Testis (tissue), 2 donors: ENCODE measurements at regions not wholly inside any gene's neighbourhood (a gene's known extent, or its start where the extent isn't known, plus 50 kb on each side); places are given as distances from the start of the nearest gene placed in this dataset.

Experiments
- DNase-seq: peaks from one replicate; pipeline ENCODE4 v3.0.0-alpha.2; 2019
- H3K27ac ChIP-seq, 2 donors: fragments of 200-600 bp; sonication (generic); one replicate each; pipeline ENCODE4 v1.5.1; 2019
- H3K27me3 ChIP-seq: fragments of 200-600 bp; sonication (generic); one replicate; pipeline ENCODE4 v1.5.1; 2019
- H3K36me3 ChIP-seq: fragments of 200-600 bp; sonication (generic); one replicate; pipeline ENCODE4 v1.5.1; 2017; ENCODE audit warnings: low read depth; ENCODE audit errors: missing control alignments
- H3K4me1 ChIP-seq: fragments of 200-600 bp; sonication (generic); one replicate; pipeline ENCODE4 v1.5.1; 2019
- H3K4me3 ChIP-seq, 2 donors: fragments of 200-600 bp; sonication (generic); one replicate each; pipeline ENCODE4 v1.5.1; 2017 to 2019
- H3K9me3 ChIP-seq: fragments of 200-600 bp; sonication (generic); one replicate; pipeline ENCODE4 v1.5.1; 2017
- CTCF ChIP-seq, 3 experiments: fragments of 450-650 bp in 2 of 3; fragments of 200-600 bp in 1 of 3; sonication (generic) in 1 of 3; IDR thresholded peaks; one replicate each; pipeline ENCODE4 v1.5.1; 2016 to 2019; ENCODE audit warnings: antibody characterized with exemption in 3 of 3, mild to moderate bottlenecking in 2 of 3, moderate library complexity in 1 of 3
- POLR2A ChIP-seq: fragments of 450-650 bp; IDR thresholded peaks from one replicate; pipeline ENCODE4 v1.6.1; 2017; ENCODE audit warnings: antibody characterized with exemption, mild to moderate bottlenecking, moderate library complexity
- WGBS, 2 donors: methylation state at CpG; one replicate each; pipeline ENCODE4 v1.1.5; 2018; 5-methylcytosine and 5-hydroxymethylcytosine counted together
- intact Hi-C: fragments of 100-400 bp; cut with DNase I; formaldehyde crosslinking; loops from one replicate; pipeline ENCODE4 v1.15.1; 2023; ENCODE audit warnings: low total_unique reads

GRCh38 chr11:95335989-95336388 lies 105.0 kb upstream of the SESN3 start:
- intact Hi-C loops, result no loop called here
- WGBS, 2 donors, result 87 to 88% methylated on average over 3 of the region's 3 CpGs

GRCh38 chr11:95331161-95331560 lies 100.2 kb upstream of the SESN3 start:
- Histone ChIP-seq H3K36me3 (no peaks in the 10 kb centered on the region), H3K9me3 (no peaks in the 10 kb centered on the region), H3K4me3 (no peak overlapping the region), H3K4me1 (no peaks in the 10 kb centered on the region), H3K27me3 (no peaks in the 10 kb centered on the region), H3K27ac (no peak overlapping the region)
- no peak for DNase-seq
- TF ChIP-seq CTCF (IDR thresholded peaks at IDR 0.05) (no peak), POLR2A (no peak)
- 41 to 57% methylated on average over 1 of the region's 1 CpG for WGBS, 2 donors
- intact Hi-C loops, result no loop called here

More at GRCh38 chr11:95335989-95336388, 105.0 kb upstream of the SESN3 start:
- Histone ChIP-seq H3K4me3 (no peak overlapping the region), H3K36me3 (no peaks in the 10 kb centered on the region), H3K9me3 (no peaks in the 10 kb centered on the region), H3K4me1 (peaks cover 24% of the 10 kb centered on the region), H3K27me3 (no peaks in the 10 kb centered on the region), H3K27ac (no peak overlapping the region)
- no peak for TF ChIP-seq POLR2A
- no peak for TF ChIP-seq CTCF (IDR thresholded peaks at IDR 0.05)
- no peak for DNase-seq

- intact Hi-C loops, result no loop called here
- WGBS, 2 donors, result 80 to 100% methylated on average over 1 of the region's 1 CpG
- DNase-seq, result no peak
- H3K27me3 ChIP-seq, result no peaks in the 10 kb centered on the region
- no peaks in the 10 kb centered on the region for H3K36me3 ChIP-seq
- H3K9me3 ChIP-seq, result no peaks in the 10 kb centered on the region
- peaks cover 2% of the 10 kb centered on the region for H3K4me1 ChIP-seq
- no peak overlapping the region for H3K4me3 ChIP-seq
- no peak overlapping the region for H3K27ac ChIP-seq
- no peak for TF ChIP-seq CTCF (IDR thresholded peaks at IDR 0.05)
- no peak for TF ChIP-seq POLR2A
Observed at GRCh38 chr11:95330302-95330701, 99.3 kb upstream of the SESN3 start.

GRCh38 chr11:95327273-95327948 lies 96.4 kb upstream of the SESN3 start:
- Histone ChIP-seq H3K27ac (no peak overlapping the region), H3K27me3 (no peaks in the 10 kb centered on the region), H3K4me1 (peaks cover 3% of the 10 kb centered on the region), H3K36me3 (no peaks in the 10 kb centered on the region), H3K4me3 (no peak overlapping the region), H3K9me3 (no peaks in the 10 kb centered on the region)
- 86 to 90% methylated on average over 2 of the region's 2 CpGs for WGBS, 2 donors
- intact Hi-C loops, result no loop called here
- TF ChIP-seq POLR2A (no peak), CTCF (IDR thresholded peaks at IDR 0.05) (no peak)
- no peak for DNase-seq

- Histone ChIP-seq H3K36me3 (no peaks in the 10 kb centered on the region), H3K27me3 (no peaks in the 10 kb centered on the region), H3K9me3 (no peaks in the 10 kb centered on the region), H3K27ac (no peak overlapping the region), H3K4me3 (no peak overlapping the region), H3K4me1 (peaks cover 3% of the 10 kb centered on the region)
- no peak for DNase-seq
- intact Hi-C loops, result no loop called here
- WGBS, 2 donors, result 74 to 79% methylated on average over 8 of the region's 8 CpGs
- no peak for TF ChIP-seq POLR2A
- no peak for TF ChIP-seq CTCF (IDR thresholded peaks at IDR 0.05)
Observed at GRCh38 chr11:95325777-95326258, 94.8 kb upstream of the SESN3 start.
